MM.1S (cell line): ENCODE measurements at regions not wholly inside any gene's neighbourhood (a gene's known extent, or its start where the extent isn't known, plus 50 kb on each side); places are given as distances from the start of the nearest gene placed in this dataset.
A peak's percentile ranks its signal among the peaks of the same experiment; 100 is the strongest.
"Not testable (repeated sequence)": the region's sequence is repeated elsewhere in the genome, so short reads cannot be mapped to it uniquely, and the experiment has no call there.

Experiments
- DNase-seq: peaks from one replicate; pipeline ENCODE4 v3.0.0-alpha.2; 2015
- H2AFZ ChIP-seq: fragments of 300-600 bp; sonication (generic); 2 replicates; pipeline ENCODE4 v1.6.0; 2016; ENCODE audit warnings: antibody characterized with exemption, low read length
- H3F3A ChIP-seq: fragments of 300-600 bp; sonication (generic); 2 replicates; pipeline ENCODE4 v1.6.1; 2016; ENCODE audit warnings: mild to moderate bottlenecking, antibody characterized with exemption, low read length, moderate library complexity, mixed read lengths; ENCODE audit not compliant: insufficient read depth
- H3K27ac ChIP-seq: fragments of 300-600 bp; sonication (generic); 2 replicates; pipeline ENCODE4 v1.5.1; 2016; ENCODE audit warnings: mild to moderate bottlenecking, low read length
- H3K27me3 ChIP-seq: fragments of 300-600 bp; sonication (generic); replicated peaks from 2 replicates; pipeline ENCODE4 v1.6.0; 2016; ENCODE audit warnings: low read length; ENCODE audit not compliant: insufficient read depth
- H3K36me3 ChIP-seq: fragments of 300-600 bp; sonication (generic); replicated peaks from 2 replicates; pipeline ENCODE4 v1.6.1; 2016; ENCODE audit warnings: mild to moderate bottlenecking, low read length, mixed read lengths; ENCODE audit not compliant: insufficient read depth
- H3K4me1 ChIP-seq: fragments of 300-600 bp; sonication (generic); 2 replicates; pipeline ENCODE4 v1.6.1; 2016; ENCODE audit warnings: low read length, mixed read lengths
- H3K4me2 ChIP-seq: fragments of 300-600 bp; sonication (generic); 2 replicates; pipeline ENCODE4 v1.6.0; 2016; ENCODE audit warnings: low read depth, low read length
- H3K4me3 ChIP-seq: fragments of 300-600 bp; sonication (generic); 2 replicates; pipeline ENCODE4 v1.5.1; 2016; ENCODE audit warnings: low read length, mixed read lengths
- H3K79me2 ChIP-seq: fragments of 300-600 bp; sonication (generic); 2 replicates; pipeline ENCODE4 v1.6.1; 2016; ENCODE audit warnings: mixed run types, low read length, mixed read lengths
- H3K9ac ChIP-seq: fragments of 300-600 bp; sonication (generic); 2 replicates; pipeline ENCODE4 v1.6.1; 2016; ENCODE audit warnings: low read length, mixed read lengths
- H3K9me2 ChIP-seq: fragments of 300-600 bp; sonication (generic); replicated peaks from 2 replicates; pipeline ENCODE4 v1.6.1; 2016; ENCODE audit warnings: mild to moderate bottlenecking, low read length, mixed read lengths; ENCODE audit not compliant: insufficient read depth
- H3K9me3 ChIP-seq: fragments of 300-600 bp; sonication (generic); replicated peaks from 2 replicates; pipeline ENCODE4 v1.6.1; 2016; ENCODE audit warnings: mild to moderate bottlenecking, low read length, mixed read lengths; ENCODE audit not compliant: insufficient read depth
- H4K20me1 ChIP-seq: fragments of 300-600 bp; sonication (generic); 2 replicates; pipeline ENCODE4 v1.6.1; 2016; ENCODE audit warnings: mild to moderate bottlenecking, low read length, moderate library complexity, mixed read lengths; ENCODE audit not compliant: insufficient read depth
- EZH2 ChIP-seq: fragments of 300-600 bp; sonication (generic); optimal IDR thresholded peaks from 2 replicates; pipeline ENCODE3; 2017; ENCODE audit warnings: low read depth, mild to moderate bottlenecking, antibody characterized with exemption, low read length, mixed read lengths
- EZH2phosphoT487 ChIP-seq: fragments of 300-600 bp; sonication (generic); IDR thresholded peaks from 2 replicates; pipeline ENCODE4 v1.6.1; 2018; ENCODE audit warnings: antibody characterized with exemption, low read length
- TF ChIP-seq, protein P1 (sequence below): fragments of 300-600 bp; sonication (generic); IDR thresholded peaks from 2 replicates; pipeline ENCODE4 v1.5.1; 2016; ENCODE audit warnings: antibody characterized with exemption, low read length, mixed read lengths

DNA sequence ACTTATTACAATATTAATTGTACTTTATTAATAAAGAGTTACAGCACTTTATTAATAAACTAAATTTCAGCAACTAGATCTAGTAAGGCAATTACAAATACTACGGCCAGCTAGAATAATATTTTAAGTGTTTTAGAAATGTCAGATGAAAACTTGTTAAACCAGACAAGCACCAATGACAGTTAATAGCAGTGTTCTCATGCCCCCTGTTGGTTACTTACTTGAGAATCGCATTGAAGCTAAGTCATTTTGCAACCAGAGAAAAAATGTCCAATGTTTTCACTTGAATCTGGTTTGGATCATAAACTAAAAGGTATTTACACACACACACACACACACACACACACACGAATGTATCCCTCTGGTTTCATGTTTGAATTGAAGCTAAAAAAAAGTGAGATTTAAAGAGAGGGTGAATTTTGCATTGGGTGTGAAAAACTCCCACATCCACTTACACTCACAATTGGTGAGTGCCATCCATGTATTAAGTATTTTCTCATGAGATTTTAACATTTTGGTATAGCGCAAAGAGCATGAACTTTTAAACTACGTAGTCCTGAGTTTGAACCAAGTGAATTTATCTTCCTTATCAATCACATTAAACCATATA, 347.7 kb downstream of the ZBBX start:
- Histone ChIP-seq H3K79me2 (no peaks in the 10 kb centered on the region), H3F3A (no peaks in the 10 kb centered on the region), H2AFZ (no peak overlapping the region), H3K4me1 (peaks cover 9% of the 10 kb centered on the region), H4K20me1 (no peaks in the 10 kb centered on the region), H3K4me3 (no peak overlapping the region), H3K27me3 (no peaks in the 10 kb centered on the region), H3K4me2 (no peak overlapping the region), H3K9me3 (no peaks in the 10 kb centered on the region), H3K9me2 (no peaks in the 10 kb centered on the region), H3K36me3 (no peaks in the 10 kb centered on the region), H3K9ac (no peak overlapping the region), H3K27ac (no peak overlapping the region)
- peak; percentile 87 for DNase-seq
- TF ChIP-seq EZH2, result no peak
- TF ChIP-seq, protein P1, sequence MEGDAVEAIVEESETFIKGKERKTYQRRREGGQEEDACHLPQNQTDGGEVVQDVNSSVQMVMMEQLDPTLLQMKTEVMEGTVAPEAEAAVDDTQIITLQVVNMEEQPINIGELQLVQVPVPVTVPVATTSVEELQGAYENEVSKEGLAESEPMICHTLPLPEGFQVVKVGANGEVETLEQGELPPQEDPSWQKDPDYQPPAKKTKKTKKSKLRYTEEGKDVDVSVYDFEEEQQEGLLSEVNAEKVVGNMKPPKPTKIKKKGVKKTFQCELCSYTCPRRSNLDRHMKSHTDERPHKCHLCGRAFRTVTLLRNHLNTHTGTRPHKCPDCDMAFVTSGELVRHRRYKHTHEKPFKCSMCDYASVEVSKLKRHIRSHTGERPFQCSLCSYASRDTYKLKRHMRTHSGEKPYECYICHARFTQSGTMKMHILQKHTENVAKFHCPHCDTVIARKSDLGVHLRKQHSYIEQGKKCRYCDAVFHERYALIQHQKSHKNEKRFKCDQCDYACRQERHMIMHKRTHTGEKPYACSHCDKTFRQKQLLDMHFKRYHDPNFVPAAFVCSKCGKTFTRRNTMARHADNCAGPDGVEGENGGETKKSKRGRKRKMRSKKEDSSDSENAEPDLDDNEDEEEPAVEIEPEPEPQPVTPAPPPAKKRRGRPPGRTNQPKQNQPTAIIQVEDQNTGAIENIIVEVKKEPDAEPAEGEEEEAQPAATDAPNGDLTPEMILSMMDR, result peak; percentile 77

DNA sequence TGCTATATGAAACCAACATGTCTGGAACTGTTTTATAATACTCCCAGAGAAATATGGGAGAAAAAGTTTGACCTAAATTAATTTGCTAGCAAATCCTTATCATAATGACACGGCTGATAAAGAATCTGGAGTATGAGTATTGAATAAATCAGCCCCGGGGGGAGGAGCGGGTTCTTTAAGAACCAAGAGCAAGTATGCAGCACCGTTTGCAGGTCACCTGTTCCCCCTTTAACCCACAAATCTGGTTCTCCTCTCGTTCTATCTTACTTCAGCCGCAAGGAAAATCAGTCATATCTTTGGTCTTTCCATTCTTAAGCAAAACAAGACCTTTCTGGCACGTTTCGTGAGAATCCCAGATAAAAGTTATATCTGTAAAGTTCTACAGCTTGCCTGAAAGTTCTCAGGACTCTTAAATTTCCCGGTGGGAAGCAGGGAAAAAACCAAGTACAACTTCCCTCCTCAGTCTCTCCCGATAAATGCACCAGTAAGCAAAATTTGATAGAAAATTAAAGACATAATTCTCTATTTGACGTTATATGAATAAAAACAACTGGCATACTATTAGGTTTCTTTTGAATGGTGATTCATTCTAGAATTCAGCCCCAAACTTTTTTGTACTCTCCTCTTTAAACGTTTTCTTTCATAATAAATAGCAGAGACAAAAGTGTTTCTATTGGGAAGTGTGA, 348.6 kb downstream of the ZBBX start:
- H3K36me3 ChIP-seq, result no peaks in the 10 kb centered on the region
- H3K9ac ChIP-seq, result no peak overlapping the region
- no peaks in the 10 kb centered on the region for H3K79me2 ChIP-seq
- no peak overlapping the region for H3K27ac ChIP-seq
- H3K27me3 ChIP-seq, result no peaks in the 10 kb centered on the region
- no peak for DNase-seq
- H3K4me2 ChIP-seq, result no peak overlapping the region
- TF ChIP-seq EZH2phosphoT487 (no peak), EZH2 (no peak)
- TF ChIP-seq, protein P1, result no peak
- H2AFZ ChIP-seq, result no peak overlapping the region
- no peak overlapping the region for H3K4me3 ChIP-seq
- no peaks in the 10 kb centered on the region for H4K20me1 ChIP-seq
- H3K4me1 ChIP-seq, result peaks cover 9% of the 10 kb centered on the region
- H3F3A ChIP-seq, result no peaks in the 10 kb centered on the region
- H3K9me3 ChIP-seq, result no peaks in the 10 kb centered on the region
- no peaks in the 10 kb centered on the region for H3K9me2 ChIP-seq

DNA sequence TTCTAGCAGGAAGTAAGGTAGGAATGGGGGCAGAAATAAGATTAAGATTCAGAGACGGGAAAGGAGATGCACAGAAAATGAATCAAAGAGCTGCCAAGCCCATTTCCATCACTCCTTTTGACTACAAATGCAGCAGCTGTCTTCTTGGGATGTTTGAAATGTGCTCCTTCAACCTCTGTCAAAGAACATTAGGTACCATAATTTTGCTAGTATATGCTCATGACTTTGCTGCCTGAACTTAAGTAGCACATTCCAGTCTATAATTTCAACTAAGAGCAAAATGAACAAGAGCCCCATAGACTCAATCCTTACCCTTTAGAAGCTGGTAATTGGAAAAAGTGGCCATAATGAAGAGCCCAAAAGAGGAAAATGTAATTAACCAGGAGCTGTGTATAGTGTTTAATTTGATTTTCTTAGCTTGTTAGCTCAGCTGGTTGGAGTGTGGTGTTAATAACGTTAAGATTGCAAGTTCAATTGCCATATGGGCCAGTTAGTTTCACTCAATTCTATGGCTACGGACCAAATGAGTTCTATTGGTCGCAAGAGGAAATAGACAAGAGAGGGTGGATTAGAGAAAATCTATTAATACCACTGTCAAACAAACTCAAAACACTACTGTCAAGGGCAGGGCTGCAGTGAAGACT, 349.9 kb downstream of the ZBBX start:
- H3K4me1 ChIP-seq, result peaks cover 9% of the 10 kb centered on the region
- H3K9ac ChIP-seq, result no peak overlapping the region
- H3F3A ChIP-seq, result no peaks in the 10 kb centered on the region
- H3K9me2 ChIP-seq, result no peaks in the 10 kb centered on the region
- no peaks in the 10 kb centered on the region for H4K20me1 ChIP-seq
- peak overlapping the region; percentile 7; the same call in 1 of the 2 replicates for H3K4me2 ChIP-seq
- H2AFZ ChIP-seq, result peak overlapping the region; percentile 11; the same call in 1 of the 2 replicates
- H3K9me3 ChIP-seq, result no peaks in the 10 kb centered on the region
- TF ChIP-seq EZH2, result no peak
- TF ChIP-seq, protein P1, result no peak
- TF ChIP-seq EZH2phosphoT487, result no peak
- DNase-seq, result peak; percentile 48
- H3K36me3 ChIP-seq, result no peaks in the 10 kb centered on the region
- H3K27ac ChIP-seq, result no peak overlapping the region
- no peak overlapping the region for H3K4me3 ChIP-seq
- H3K27me3 ChIP-seq, result no peaks in the 10 kb centered on the region
- H3K79me2 ChIP-seq, result no peaks in the 10 kb centered on the region

DNA sequence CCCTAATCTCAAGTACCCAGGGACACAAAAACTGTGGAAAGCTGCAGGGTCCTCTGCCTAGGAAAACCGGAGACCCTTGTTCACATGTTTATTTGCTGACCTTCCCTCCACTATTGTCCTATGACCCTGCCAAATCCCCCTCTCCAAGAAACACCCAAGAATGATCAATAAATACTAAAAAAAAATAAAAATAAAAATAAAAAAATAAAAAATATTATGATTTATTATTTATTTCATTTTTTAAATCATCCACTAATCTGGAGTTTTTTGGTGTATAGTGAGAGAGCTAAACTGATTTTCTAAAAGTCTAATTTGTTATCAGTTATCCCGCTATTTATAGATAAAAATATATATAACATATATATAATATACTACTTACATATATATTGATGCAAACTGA, 360.6 kb downstream of the ZBBX start:
- not testable (repeated sequence) for DNase-seq, H3K4me2 ChIP-seq, H3K4me3 ChIP-seq, H3K9ac ChIP-seq, H3K27ac ChIP-seq, H3K36me3 ChIP-seq, H3K27me3 ChIP-seq, H3K9me3 ChIP-seq, H3K79me2 ChIP-seq, H3K4me1 ChIP-seq, H2AFZ ChIP-seq, H4K20me1 ChIP-seq, H3K9me2 ChIP-seq, H3F3A ChIP-seq

DNA sequence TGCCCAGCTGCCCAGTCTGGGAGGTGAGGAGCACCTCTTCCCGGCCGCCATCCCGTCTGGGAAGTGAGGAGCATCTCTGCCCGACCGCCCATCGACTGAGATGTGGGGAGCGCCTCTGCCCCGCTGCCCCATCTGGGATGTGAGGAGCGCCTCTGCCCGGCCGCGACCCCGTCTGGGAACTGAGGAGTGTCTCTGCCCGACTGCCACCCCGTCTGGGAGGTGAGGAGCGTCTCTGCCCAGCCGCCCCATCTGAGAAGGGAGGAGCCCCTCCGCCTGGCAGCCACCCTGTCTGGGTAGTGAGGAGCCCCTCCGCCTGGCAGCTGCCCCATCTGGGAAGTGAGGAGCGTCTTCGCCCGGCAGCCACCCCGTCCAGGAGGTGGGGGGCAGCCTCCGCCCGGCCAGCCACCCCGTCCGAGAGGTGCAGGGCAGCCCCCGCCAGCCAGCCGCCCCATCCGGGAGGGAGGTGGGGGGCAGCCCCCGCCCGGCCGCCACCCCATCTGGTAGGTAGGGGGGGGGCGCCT, 361.4 kb downstream of the ZBBX start:
- not testable (repeated sequence) for H3K79me2 ChIP-seq, H2AFZ ChIP-seq, H3K9me3 ChIP-seq, H4K20me1 ChIP-seq, H3F3A ChIP-seq, H3K4me3 ChIP-seq, DNase-seq, H3K9me2 ChIP-seq, H3K4me2 ChIP-seq, H3K27ac ChIP-seq, H3K27me3 ChIP-seq, H3K9ac ChIP-seq, H3K4me1 ChIP-seq, H3K36me3 ChIP-seq
